HG03571 (cell line): ENCODE measurements at regions not wholly inside any gene's neighbourhood (a gene's known extent, or its start where the extent isn't known, plus 50 kb on each side); places are given as distances from the start of the nearest gene placed in this dataset.

Experiments
- ATAC-seq: cut with Tn5 transposase; IDR thresholded peaks from one replicate; pipeline ENCODE4 v1.9.1; 2021; ENCODE audit not compliant: unreplicated experiment

DNA sequence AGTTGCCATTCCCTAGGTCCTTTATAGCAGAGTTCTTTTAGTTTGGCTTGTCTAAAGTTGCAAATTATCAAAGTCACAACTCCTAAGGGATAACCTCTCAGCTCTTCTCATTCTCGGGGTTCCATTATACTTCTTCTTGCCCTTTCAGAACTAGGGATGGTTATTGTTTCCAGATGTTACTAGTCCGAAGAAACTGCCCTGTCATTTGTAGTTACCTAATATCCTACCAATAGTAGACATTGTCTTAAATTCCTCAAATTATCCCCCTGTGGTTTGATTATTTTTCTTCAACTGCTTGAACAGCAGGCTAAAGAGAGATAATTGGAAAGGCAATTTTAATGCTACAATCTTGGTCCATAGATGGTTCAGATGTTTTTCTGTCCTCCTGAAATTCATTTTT is 709.8 kb downstream of the KCTD16 start:
- no peak for ATAC-seq

DNA sequence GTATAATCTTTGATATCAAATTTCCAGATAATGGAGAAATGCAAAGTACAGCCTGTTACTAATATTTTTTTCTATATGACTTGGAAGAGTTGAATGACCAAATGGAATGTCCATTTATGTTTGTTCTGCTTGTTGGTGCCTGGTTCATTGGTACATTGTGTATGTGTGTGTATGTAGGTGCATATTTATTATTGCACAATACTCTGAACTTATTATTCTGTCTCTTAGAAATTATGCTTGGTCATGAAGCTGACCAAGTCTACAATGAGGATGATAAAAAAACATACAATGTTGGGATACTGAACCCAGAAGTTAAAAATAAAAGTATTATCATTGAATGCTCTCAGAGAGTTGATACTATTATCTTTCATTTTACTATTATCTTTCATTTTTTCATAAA is 706.3 kb downstream of the KCTD16 start:
- no peak for ATAC-seq

DNA sequence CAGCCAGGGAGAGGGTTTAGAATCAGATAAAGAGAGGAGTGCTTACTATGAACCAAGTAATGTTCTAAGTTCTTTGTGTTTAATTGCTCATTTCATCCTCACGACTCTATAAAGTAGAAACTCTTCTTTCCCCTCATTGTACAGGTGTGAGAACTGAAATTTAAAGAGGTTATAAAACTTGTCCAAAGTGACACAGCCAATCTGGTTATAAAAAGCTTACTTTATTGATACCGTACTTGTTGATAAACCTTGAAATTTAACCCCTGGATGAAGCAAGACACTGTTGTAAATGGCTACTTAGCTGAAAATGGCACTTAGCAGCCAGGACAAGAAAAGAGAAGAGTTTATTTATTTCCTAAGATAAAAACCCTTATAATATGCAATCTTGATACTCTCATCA is 702.4 kb downstream of the KCTD16 start:
- no peak for ATAC-seq

DNA sequence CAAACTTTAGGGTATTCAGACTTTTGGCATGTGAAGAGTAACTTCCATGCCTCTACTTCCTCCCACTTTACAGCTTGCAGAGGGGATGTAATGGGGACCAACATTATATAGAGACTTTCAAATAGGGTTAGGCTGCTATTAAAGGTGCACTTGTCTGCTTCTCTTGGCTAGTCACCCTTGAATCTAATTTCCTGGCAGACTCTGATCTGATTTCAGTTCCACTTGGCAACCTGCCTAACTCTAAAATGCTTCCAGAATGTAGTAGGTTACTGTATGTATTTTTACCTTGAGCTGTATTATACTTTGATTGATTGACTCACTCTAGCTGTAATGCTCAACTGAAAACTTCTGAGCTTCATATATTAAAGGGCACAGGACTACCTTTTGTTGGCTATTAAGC is 693.4 kb downstream of the KCTD16 start:
- no peak for ATAC-seq

DNA sequence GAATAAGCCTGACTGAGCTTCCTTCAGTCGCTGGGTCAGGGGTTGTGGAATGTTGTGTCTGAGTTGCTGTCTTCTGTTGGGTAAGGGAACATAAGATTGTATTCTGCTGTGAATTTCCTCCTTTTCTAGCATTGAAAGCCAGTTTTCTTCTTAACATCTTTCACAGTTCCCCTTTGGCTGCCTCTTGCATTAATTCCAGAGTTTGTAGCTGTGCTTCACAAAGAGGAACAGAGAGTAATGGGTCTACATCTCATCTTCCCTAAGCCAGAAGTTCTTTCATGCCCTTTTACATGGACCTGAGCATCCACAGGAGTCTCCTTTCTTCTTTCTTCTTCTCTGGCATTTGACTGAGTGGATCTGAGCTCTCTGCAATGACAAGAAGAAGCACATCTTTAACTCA is 686.8 kb downstream of the KCTD16 start:
- ATAC-seq = no peak

DNA sequence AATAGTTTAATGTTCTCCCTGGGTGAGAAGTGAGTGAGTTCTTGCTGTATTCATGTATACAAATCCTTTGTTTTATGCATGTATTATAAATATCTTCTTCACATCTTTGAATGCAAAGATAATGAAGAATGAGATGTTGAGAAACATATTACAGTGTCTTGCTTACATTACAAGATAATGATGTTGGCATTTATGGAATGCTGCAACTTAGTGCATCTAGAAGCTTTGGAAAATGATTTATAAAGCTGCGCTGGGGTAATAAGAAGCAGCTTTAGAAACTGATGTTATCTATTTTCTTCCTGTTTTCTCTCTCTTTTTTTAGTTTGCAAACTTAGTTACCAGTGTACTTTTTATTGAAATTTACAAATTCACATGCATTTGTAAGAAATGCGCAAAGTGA is 673.4 kb downstream of the KCTD16 start:
- ATAC-seq = no peak

DNA sequence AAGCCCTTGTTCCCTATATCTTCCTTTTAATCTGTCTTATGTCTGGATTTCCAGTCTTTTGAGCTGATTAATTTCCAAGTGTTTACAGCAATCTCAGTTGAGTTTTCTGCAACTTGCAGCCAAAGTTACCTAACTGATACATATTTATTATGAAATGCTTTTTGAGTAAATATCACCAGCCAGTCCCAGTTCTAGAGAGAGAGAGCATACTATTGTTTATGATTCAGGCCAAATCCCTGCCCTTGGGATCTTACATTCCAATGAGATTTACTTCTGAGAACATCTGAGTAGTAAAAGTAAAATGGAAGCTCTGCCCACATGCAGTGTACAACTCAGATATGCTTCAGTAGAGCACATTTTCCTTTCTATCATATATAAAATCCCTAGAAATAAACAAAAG is 661.7 kb downstream of the KCTD16 start:
- no peak for ATAC-seq

DNA sequence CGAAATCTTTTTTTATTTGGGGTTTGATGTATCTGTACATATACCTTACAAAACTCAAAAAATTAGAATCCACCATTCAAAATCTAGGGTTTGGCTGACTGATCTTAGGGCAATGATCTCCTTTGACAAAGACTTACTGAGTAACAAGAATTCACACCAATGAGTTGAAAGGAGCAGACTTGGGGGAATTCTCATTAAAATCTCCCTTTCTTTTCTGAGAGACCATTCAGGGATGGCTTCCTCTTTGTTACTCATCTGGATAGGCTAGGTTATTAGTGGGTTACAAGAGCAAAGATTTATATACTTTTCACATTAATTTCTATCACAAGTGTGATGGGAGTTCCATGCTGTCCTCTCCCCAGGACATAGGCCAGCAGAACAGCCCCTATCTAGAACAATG is 661.0 kb downstream of the KCTD16 start:
- ATAC-seq = no peak

DNA sequence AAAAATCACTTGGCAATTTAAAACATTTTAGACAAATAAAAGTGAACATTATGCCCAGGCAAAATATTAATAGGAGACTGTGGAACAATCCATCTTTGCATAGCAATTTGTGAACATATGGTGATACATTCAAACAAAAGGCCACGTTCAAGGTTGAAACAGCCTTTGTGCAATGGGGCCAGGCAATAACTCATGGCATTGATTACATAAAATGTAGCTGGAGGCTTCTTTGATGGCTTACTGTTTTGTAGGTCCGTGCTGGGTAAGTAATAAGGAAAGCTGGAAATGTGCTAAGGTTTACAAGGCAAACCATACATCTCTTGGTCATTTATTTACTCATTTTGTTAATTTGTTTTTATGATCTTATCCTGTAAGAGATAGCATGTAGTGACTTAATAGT is 651.8 kb downstream of the KCTD16 start:
- no peak for ATAC-seq

DNA sequence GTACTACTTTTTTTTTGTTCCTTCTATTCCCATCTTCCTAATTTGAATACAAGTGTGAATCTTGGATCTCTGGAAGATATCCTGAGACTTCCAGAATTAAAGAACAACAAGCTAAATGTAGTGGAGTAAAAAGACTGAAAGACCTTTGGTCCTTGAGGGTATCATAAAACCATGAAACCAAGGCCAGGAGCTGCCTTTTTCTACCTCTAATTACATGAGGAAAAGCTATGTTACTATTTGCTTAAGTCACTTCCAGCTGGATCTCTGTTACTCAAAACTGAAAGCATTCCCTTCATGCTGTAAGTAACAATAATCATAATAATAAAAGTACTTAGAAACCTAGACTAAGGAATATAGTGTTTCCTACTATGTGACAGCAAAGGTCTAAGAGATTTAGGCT is 649.6 kb downstream of the KCTD16 start:
- no peak for ATAC-seq

DNA sequence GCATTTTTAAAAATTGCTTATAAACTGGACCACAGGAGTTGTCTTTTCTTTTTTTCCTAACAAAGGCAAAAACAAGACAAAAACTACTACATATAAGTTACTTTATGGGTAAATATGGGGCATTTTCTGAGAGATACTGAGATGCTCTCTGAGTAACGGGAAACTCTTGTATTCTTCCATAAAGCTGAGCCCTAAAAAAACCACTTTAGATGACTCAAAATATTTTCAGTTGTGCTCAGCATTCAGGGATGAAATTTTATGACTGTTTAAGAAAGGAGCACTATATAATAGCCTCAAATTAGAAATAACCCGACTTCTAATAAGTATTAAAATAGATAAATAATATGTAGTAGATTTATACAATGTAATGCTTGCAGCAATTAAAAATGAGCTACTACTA is 644.5 kb downstream of the KCTD16 start:
- ATAC-seq = no peak

DNA sequence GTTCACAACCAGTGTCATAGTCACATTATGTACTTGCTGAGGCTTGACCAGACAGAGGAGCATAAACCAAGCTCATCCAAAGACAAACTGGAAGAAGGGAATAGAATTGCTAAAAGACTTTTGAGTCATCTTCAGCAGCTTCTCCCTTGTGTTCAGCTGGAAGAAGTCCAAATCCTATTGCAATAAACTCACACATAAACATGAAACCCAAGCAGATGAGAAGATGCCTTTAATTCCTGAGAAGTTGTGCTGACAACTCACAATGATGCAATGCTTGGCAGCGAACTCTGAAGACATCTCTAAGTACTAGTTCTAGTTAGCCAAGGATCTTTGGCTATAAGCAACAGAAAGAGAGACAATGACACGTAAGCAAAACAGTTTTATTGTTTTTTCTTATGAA is 642.1 kb downstream of the KCTD16 start:
- ATAC-seq = no peak

DNA sequence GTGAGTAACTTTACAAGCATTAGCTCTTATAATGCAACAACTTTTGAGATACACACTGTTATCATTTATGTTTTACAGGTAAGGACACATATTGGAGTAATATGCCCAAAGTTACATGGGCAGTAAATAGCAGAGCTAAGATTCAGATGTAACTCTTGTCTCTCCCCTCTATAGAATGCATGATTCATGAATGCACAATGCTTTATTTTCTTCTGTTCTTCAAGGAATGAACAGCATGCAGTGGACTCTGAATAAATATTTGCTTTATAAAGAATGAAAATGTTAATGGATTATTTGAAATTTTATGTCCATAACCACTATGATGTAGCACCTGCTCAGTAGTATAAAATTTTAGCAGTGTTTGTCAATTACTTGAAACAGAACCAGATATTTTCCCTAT is 629.5 kb downstream of the KCTD16 start:
- no peak for ATAC-seq

DNA sequence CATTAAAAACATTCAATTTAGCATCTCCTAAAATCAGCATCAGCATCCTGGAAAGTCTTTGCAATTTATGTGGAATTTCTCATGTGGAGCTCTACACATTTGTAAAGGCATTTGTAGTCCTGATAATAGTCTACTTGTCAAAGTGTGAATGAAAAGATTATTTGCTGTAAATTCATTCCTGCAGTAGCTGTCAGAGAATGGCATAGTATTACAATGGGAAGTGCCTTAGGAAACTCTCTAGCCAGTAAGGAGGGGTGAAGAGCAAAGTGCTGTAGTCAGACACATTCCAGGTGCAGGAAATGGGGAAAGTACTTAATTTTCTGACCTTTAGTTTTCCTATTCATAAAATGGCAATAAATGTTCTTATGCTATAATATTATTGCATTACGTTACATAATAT is 627.9 kb downstream of the KCTD16 start:
- ATAC-seq = no peak

DNA sequence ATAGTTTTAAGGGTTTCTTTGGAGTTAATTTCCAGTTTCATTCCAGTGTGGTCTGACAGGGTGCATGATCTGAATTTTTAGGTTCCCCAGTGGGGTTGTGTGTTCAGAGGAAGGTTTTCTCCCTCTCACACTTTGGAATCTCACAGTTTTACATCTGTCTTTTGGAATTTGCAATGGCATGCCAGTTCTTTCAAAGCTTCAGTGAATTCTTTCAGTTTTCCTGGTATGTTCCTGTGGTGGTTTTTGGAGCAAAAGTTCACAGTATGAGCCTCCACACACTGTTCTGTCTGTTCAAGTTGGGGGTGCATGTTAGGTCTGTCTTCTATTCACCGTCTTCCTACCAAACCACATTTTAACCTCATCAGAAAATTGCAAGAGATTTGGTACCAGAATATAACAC is 624.2 kb downstream of the KCTD16 start:
- no peak for ATAC-seq

DNA sequence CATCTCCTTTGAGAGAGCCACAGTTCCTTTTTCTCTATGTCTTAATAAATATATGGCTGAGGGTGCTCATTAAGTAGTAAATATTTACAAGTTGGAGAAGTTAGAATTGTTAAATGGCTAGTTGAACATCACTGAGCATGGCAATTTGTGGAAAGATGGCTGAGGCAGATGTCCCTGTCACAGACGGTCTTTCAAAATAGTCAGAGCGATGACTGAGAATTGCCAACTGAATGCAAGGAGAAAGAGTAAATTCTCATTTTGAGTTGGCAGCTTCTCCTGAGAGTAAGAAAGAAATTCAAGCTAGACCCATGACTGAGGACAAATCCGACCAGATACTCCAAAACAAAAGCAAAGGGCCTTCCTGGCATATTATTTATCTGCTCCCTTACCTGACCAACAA is 617.9 kb downstream of the KCTD16 start:
- ATAC-seq = no peak

DNA sequence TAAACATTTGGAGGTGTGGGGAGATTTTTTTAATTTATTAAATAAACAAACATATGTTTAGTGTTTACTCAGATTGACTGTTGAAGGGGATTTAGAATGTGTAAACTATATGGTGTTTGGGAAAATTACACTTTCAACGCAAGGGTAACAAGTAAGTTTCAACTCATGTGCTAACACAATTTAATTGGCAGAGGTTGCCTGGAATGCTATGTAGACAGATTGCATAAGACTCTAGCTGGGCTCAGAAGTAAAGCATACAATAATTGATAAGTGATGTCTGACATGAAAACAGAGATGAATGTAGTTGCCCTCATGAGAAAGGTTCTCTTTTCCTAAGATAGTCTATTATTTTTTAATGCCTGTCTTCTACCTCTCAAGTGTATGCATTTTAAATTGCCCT is 617.4 kb downstream of the KCTD16 start:
- ATAC-seq = no peak

DNA sequence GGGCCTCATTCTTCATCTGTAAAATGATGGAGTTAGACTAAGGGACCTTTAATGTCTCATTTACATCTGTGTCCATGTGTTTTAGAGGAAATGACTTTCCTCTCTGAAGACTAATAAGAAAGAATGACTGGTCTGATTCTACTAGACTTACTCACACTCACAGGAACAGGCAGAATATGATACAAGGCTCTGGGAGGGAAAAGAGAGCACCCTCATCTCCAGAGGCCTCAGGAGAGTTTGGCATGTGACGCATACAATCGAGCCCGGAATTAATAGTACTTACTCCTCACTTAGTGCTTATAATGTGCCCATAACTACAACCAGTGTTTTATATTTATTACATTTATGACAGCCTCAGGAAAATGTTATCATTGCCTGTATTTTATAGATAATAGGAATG is 608.7 kb downstream of the KCTD16 start:
- ATAC-seq = no peak

DNA sequence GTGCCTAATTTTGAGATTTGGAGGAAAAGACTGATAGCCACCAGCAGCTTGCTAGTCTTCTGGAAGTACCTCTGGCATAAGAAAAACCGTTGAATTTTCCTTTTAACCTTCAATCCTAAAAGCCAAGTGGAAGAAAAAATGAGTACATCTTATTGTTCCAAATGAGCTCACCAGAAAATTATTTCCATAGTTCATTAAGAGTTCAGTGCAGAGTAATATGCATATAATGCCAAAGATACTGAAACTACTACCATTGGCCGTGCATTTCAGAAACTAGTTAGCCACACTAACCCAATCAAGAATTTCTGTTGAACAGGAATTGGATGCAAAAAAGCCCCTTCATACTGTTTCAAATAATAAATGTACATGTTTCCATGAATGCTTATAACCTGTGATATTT is 607.9 kb downstream of the KCTD16 start:
- no peak for ATAC-seq

DNA sequence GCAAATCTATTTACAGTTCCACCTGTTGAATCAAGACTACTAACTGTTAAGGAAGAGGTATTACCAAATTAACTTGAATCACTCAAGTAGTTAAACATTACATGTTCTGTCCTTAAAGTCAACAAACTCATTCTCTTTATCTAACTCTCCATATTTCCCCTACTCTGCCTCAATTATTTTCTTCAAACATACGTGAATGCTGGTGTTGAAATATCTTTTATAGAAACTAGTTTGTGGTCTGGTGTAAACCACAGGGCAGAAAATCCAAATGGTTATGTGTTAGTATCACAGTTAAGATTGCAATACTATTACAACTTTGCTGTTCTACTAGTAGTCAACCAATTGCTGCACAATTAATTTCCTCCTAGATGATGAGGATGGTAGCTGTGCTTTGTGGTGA is 603.5 kb downstream of the KCTD16 start:
- no peak for ATAC-seq

DNA sequence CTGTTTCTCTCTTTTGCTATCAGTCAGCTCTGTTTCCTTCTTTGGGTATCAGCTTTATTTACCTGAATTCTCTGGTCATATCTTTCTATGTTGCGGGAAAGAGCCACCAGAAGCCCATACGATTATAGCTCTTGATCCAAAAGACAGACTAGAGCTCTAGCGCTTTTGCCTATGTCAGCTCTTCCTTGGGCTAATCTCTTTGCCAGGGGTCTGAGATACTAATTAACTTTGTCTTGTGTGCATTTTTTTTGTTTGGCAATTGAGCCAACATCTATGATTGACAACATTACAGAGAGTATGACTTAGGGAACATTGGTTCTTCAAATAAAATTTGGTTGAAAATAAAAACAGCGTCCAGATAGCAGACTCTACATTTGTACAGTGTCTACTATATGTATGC is 603.0 kb downstream of the KCTD16 start:
- no peak for ATAC-seq

DNA sequence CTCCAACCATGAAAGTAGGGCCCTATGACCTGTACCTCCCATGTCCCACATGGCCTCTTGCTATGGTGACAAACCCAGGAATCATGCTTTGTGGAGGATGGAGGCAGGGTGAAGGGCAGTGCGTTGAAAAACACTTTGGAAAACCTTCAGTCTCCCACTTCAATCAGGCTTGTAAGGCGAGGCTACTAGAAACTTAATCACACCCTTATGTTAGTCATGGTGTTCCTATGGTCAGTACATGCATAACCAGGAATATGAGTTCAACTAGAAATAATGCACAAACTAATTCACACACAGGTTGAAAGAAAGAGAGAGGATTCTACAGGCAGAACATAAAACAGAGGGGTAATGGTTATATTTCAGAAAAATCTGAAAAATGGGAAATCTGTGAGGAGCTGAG is 601.1 kb downstream of the KCTD16 start:
- no peak for ATAC-seq

DNA sequence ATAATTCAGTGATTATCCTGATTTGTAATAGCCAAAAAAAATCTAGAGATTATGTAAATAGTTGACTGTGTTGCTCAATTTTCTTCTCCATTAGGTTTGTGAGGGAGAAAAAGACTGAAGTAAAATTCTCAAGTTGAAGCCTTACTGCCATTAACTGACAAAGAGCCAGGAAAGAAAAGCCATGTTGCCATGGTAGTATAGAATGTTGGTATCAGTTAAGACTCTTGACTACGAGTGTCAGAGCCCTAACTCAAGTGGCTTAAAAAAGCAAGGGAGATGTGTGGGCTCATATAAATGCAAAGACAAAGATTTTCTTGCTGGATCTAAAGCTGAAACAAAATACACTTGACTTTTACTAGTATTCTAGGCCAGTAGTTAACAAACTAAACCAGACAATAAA is 571.7 kb downstream of the KCTD16 start:
- ATAC-seq = no peak

DNA sequence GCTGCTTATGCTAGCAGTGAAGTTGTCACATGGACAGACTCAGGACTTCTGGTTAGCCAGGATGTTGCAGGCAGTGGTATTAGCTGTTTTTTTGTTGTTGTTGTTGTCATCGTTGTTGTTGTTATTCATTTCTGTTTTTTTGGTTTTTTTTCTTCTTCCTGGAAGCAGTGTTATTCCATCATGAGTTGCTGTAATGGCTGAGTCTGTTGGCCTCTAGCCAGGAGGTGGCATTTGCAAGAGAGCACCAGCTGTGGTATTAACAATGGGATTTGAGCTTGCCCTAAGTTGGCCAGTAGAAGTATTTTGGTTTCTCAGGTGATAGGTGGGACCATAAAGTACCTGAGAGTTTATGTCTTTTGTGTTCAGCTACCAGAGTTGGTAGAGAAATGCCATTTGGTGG is 561.1 kb downstream of the KCTD16 start:
- ATAC-seq = no peak
